ENCODE measurements at regions not wholly inside any gene's neighbourhood (a gene's known extent, or its start where the extent isn't known, plus 50 kb on each side); places are given as distances from the start of the nearest gene placed in this dataset.

GRCh38 chr5:121688126-121688525 lies 163.6 kb upstream of the FTMT start:
- DNase-seq = no peak

- DNase-seq = no peak
Measured at GRCh38 chr5:121688781-121689180, 162.9 kb upstream of the FTMT start.

DNA sequence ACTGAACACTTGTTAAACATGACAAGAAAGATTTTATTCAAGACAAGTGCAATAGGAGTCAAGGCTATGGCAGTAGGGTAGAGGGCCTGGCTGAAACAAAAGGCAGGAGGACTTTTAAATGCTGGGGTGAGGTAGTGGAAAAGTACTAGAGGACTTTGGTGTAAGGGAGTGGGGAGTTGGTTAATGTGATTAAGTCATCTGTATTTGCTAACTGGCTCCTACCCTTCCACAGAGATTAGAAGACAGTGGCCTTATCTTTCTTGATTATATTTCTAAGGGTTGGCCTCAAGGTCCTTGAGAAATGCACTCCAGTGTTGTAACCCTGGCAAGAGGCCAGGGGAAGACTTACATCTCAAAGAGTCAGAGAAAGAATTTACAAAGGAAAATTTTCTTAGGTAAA lies 160.2 kb upstream of the FTMT start:
- no peak for DNase-seq

- no peak for DNase-seq
Measured at GRCh38 chr5:121692158-121692557, 159.5 kb upstream of the FTMT start.

DNA sequence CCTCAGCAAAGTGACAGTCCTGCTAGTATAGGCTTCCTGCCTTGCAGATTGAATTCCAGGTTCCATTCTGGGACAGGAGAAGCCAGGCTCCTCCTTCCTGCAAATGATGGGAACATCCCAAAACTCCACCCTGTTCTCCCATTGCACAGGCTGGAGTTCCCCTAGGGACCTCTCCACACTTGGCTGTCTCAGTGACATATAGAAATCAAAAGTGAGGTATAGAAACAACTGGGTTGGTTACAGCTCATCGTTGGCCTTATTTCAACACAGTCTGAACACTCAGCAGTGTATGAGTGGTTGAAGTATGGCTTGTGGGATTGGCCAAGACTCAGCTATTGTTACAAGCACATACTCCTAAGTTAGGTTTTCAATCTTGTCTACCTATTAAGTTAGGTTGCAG lies 157.8 kb upstream of the FTMT start:
- no peak for DNase-seq

GRCh38 chr5:121695307-121695706 lies 156.4 kb upstream of the FTMT start:
- DNase-seq = no peak

DNA sequence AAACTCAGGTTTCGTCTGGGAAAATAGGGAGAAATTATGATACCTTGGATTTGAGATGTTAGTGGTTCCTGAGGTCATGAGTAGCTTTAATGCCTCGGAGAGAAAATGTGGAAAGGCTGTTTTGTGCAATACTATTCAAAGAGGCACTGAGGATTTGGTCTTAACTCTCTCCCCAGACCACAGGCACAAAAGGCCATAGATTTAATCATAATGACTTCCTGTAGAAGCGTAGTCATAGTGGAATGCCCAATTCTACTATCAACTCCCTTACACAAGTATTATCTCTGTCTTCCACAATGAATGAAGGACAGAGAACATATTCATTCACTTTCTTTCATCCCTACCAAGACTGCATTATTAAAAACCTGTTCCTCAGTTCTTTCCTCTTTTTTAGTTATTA lies 153.0 kb upstream of the FTMT start:
- no peak for DNase-seq

DNA sequence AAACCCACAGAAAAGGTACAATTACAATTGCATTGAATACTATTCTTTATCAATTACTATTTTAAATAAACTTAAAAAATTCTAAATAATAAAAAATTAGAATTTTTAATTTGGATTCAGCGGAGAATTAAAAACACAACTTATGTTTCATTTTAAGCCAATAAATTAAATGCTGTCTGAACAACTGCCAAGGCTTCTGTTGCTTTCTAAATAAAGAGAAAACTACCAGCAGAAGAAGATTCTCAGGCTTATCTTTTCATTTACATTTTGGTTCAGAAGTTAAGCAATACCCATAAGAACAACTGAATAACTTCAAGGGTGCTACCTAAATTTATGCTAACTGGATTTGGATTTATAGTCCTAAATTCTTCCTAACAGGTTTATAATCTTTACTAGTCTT lies 150.0 kb upstream of the FTMT start:
- no peak for DNase-seq

- DNase-seq = no peak
Measured at GRCh38 chr5:121702682-121703081, 149.0 kb upstream of the FTMT start.

DNA sequence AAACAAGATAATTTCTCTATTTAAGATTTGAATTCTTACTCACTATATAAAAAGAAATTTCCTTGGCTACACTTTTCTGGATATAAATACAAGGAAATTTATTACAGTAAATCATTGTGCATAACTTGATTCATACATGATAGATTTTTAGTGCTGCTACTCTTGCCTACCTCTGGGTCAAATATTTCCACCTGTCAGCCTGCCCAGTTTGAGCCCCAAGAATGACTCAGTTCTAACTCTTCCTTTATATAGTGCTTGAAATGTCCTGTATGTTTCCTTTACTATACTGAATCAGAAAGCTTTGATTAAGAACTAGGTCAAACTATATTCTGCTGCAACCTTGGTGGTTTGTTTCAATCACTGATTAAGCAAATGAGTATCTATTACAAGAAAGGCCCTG lies 147.4 kb upstream of the FTMT start:
- DNase-seq = no peak

DNA sequence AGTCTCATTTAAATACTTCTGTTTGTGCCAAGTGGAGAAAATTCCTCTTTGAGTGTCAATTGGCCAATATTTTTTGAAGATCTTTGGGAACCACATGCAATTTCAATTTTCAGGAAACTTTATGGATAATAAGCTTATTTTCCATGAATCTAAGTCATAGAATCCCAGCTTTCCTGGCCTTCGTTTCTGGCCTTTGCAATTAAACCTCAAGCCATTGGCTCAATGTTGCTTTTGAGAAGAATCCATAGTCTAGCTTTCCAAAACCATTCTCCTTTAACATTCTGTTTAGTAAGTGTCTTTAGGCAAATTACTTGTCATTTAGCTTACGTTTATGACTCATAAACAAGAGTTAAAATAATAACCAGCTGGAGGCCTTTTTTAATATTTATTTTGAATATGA lies 145.0 kb upstream of the FTMT start:
- no peak for DNase-seq

DNA sequence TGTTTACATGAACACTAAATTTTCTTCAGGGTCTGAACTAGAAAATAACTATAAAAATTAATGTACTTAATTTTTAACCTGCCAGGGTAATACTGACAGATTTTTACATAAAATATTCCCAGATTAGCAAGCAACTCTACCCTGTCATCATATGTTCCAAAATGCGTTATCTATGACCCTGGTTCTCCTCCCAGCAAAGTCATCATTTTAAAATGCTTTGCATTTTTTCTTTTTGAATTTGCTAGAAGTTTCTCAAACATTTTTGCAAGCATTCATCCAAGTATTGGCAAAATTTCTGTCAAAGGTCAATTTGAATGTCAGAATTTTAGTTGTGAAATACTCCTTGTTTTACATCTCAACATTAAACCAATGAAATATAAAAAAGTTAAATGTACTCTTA lies 144.5 kb upstream of the FTMT start:
- DNase-seq = no peak

GRCh38 chr5:121711416-121711815 lies 140.3 kb upstream of the FTMT start:
- DNase-seq = no peak

DNA sequence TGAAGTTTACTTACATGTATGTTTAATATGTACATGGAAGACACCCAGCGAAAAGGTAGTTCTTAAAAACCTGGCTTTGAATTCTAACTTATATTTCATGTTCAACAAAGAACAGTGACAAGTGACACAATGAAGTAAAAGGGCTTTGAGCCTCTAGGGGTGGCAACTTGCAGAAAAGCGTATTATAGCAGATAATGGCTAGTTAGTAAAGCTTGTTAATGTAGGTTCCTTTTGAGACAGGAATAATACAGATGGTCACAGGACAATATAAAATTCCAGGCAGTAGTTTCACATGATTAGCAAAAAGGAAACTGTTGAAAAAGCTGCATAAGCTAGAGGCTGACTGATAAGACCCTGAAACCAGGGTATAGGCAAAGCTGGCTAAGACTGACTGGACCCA lies 132.4 kb upstream of the FTMT start:
- DNase-seq = no peak

DNA sequence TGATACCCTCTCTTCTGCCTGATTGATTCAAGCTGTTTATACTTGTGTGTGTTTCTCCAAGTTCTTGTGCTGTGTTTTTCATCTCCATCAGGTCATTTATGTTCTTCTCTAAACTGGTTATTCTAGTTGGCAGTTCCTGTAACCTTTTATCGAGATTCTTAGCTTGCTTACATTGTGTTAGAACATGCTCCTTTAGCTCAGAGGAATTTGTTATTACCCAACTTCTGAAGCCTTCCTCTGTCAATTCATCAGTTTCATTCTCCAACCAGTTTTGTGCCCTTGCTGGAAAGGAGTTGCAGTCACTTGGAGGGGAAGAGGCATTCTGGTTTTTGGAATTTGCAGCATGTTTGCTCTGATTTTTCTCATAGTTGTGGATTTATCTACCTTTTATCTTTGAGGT lies 126.2 kb upstream of the FTMT start:
- no peak for DNase-seq

DNA sequence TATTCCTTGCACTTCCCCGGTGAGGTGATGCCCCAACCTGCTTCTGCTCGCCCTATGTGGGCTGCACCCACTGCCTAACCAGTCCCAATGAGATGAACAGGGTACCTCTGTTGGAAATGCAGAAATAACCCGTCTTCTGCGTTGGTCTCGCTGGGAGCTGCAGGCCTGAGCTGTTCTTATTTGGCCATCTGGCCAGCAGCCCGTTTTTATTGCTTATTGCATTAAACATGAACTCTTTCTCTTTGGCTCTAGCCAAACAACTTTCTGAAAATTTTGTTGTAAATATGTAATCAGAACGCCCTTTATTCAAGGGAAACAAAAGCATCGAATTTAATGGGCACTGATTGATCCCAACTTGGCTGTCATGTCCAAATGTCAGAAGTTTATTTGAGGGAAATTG lies 124.7 kb upstream of the FTMT start:
- no peak for DNase-seq

GRCh38 chr5:121731377-121731776 lies 120.3 kb upstream of the FTMT start:
- no peak for DNase-seq

GRCh38 chr5:121735618-121736017 lies 116.1 kb upstream of the FTMT start:
- no peak for DNase-seq

DNA sequence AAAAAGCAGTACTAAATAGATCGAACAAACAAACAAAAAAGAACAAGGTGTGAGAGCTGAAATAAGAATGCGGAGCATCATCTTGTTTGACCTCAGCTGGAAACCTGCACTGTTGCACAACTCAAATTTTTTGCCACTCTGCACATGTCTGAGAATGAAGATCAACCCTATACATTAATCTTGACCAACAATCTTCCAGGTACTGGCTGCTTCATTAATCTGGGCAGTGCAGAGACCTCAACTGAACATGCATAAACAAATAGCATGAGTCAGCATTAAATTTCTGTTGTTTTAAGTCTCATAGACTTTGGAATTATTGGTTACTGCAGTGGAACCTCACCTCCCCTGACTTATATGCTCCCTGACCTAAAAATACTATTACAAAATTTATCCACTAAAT lies 114.6 kb upstream of the FTMT start:
- DNase-seq = no peak

DNA sequence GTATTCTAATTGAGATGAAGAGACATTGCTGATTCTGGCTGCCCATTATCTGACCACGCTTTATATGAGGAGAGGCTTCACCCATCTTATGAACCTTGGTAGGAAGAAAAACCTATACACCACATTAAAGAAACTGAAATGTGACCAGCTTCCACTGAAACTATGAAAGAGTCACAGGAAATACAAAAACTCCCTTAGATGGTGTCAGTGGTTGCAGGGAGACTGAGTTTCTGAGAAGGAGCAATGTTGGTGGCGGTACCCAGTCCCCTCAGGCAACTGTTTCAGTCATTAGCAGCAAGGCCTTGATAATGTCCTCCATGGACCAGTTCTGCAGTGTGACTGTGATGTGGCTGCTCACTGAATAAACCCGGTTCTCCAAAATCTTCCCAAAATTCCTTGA lies 110.5 kb upstream of the FTMT start:
- no peak for DNase-seq

- no peak for DNase-seq
Measured at GRCh38 chr5:121744577-121744976, 107.1 kb upstream of the FTMT start.

DNA sequence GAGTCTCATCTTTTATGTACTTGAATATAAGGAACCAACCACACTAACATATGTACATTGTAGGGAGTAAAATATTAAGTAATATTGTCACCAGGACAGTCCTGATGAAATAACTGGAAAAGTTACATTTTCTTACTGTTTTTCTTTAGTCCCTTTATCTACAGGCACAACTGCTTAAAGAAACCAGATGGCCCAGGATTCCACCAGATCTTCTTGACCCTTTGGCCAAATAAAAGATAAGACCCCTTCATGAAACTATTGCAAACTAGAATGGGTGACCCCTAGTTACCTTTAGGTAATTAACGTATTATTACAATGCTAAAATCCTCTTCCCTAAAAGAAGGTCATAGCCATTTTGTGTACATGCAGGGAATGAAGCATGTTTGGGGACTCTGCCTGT lies 106.3 kb upstream of the FTMT start:
- DNase-seq = no peak

- DNase-seq = no peak
Measured at GRCh38 chr5:121746763-121747162, 104.9 kb upstream of the FTMT start.

- DNase-seq = peak in 1 of 2 experiments; percentile 2
Measured at GRCh38 chr5:121748686-121749085, 103.0 kb upstream of the FTMT start.

DNA sequence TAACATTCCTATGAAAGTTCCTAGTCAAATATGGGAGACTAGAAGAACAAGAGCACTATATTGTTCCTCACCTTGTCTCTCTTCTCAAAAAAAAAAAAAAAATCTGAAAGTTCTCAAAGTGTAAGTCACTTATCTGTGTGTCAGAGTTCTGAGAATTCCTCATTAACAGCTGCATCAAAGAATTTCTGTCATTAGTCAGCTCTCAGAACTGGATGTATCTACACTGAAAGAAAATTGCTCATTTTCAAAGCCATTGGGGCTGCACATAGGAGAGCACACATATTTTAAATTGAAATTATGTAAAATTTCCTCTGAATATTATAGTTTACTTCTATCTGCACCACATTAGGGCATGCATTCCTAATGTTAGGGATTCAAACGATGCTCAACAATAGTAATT lies 99.5 kb upstream of the FTMT start:
- DNase-seq = no peak

GRCh38 chr5:121755266-121755665 lies 96.4 kb upstream of the FTMT start:
- no peak for DNase-seq

All from NCI-H2081 (cell line).